ENCODE measurements at regions not wholly inside any gene's neighbourhood (a gene's known extent, or its start where the extent isn't known, plus 50 kb on each side); places are given as distances from the start of the nearest gene placed in this dataset.

- TF ChIP-seq PAXIP1 (CRISPR knock-in tag; conservative IDR thresholded peaks at IDR 0.05) = no peak
- TF ChIP-seq ZKSCAN1 (IDR thresholded peaks at IDR 0.05; ENCODE audit: low read length) = no peak
- TF ChIP-seq ATM (IDR thresholded peaks at IDR 0.05; ENCODE audit: borderline replicate concordance) = no peak
- no peak for TF ChIP-seq HNRNPLL (IDR thresholded peaks at IDR 0.05; ENCODE audit: low read depth, low read length, poor library complexity, severe bottlenecking)
Measured at GRCh38 chr10:64170791-64171190, 649.6 kb downstream of the REEP3 start (continued).

- Histone ChIP-seq H3K4me2 (ENCODE audit: low read depth, low read length) (no peak overlapping the region), H2AFZ (ENCODE audit: low read length) (no peak overlapping the region), H3K9me3 (ENCODE audit: low read length) (no peaks in the 10 kb centered on the region), H3K9ac (ENCODE audit: insufficient read depth, low read depth, low read length) (no peak overlapping the region), H3K27me3 (ENCODE audit: control insufficient read depth in 1 of 2, insufficient read depth in 2 of 2, low read length in 2 of 2) (no peaks in the 10 kb centered on the region), H3K4me1 (ENCODE audit: insufficient read depth, low read length) (no peaks in the 10 kb centered on the region), H3K79me2 (ENCODE audit: insufficient read depth, low read length) (no peaks in the 10 kb centered on the region), H3K36me3 (replicated peaks in 1 of 2; ENCODE audit: control insufficient read depth in 1 of 2, insufficient read depth in 2 of 2, low read length in 2 of 2) (no peaks in the 10 kb centered on the region), H4K20me1 (ENCODE audit: insufficient read depth, low read length) (no peaks in the 10 kb centered on the region), H3K27ac (ENCODE audit: extremely low read length, insufficient read depth, low read length) (no peak overlapping the region), H3K4me3 (replicated peaks in 1 of 3; ENCODE audit: insufficient read depth in 1 of 3, low read depth in 2 of 3, low read length in 3 of 3) (no peak overlapping the region)
- no peak for FAIRE-seq
- intact Hi-C loops (cut with micrococcal nuclease; ENCODE audit: unreplicated experiment) = no loop called here
- ChIA-PET CTCF (ENCODE audit: low intra/inter-chr PET ratio, low total read pairs) (no interaction called here), POLR2A (no interaction called here)
- no peak for DNase-seq (ENCODE audit: low spot score)
- BruUV-seq (replicated peaks) = no TSS peak
- in situ Hi-C loops (cut with HindIII; ENCODE audit: extremely low pct_ligation_motif_present, low pct_unique_long_range_greater_than_20kb) = no loop called here
- ATAC-seq = no peak
- TF ChIP-seq USF2 (IDR thresholded peaks at IDR 0.05; ENCODE audit: low read depth, low read length) (no peak), USF2 (CRISPR knock-in tag; IDR thresholded peaks at IDR 0.05; ENCODE audit: borderline replicate concordance) (no peak), ZNF75D (CRISPR knock-in tag; IDR thresholded peaks at IDR 0.05; ENCODE audit: borderline replicate concordance) (no peak), KDM4B (CRISPR knock-in tag; IDR thresholded peaks at IDR 0.05) (no peak), ZNF737 (CRISPR knock-in tag; IDR thresholded peaks at IDR 0.05; ENCODE audit: borderline replicate concordance) (no peak), ZNF724P (CRISPR knock-in tag; IDR thresholded peaks at IDR 0.05; ENCODE audit: borderline replicate concordance) (no peak), GTF3A (CRISPR knock-in tag; conservative IDR thresholded peaks at IDR 0.05) (no peak), ZNF558 (CRISPR knock-in tag; IDR thresholded peaks at IDR 0.05; ENCODE audit: borderline replicate concordance) (no peak), ARNT (IDR thresholded peaks at IDR 0.05) (no peak), ZNF547 (CRISPR knock-in tag; IDR thresholded peaks at IDR 0.05) (no peak), NFRKB (IDR thresholded peaks at IDR 0.05) (no peak), NCOA5 (CRISPR knock-in tag; IDR thresholded peaks at IDR 0.05) (no peak), PRDM10 (CRISPR knock-in tag; IDR thresholded peaks at IDR 0.05; ENCODE audit: low read depth) (no peak)
Measured at GRCh38 chr10:64173826-64174225, 652.6 kb downstream of the REEP3 start.

Data from HepG2 (cell line).